ENCODE measurements at regions not wholly inside any gene's neighbourhood (a gene's known extent, or its start where the extent isn't known, plus 50 kb on each side); places are given as distances from the start of the nearest gene placed in this dataset.

- TF ChIP-seq POLR2A (IDR thresholded peaks at IDR 0.05) (no peak), CTCF (IDR thresholded peaks at IDR 0.05) (no peak)
Observed at GRCh38 chr20:1710484-1710883, 52.9 kb upstream of the SIRPG start.

Data from esophagus squamous epithelium (tissue), 4 donors.